SK-N-SH (cell line): ENCODE measurements at regions not wholly inside any gene's neighbourhood (a gene's known extent, or its start where the extent isn't known, plus 50 kb on each side); places are given as distances from the start of the nearest gene placed in this dataset.

Source experiments
- CTCF ChIA-PET: fragments of 300-600, 350-600 bp; formaldehyde crosslinking; extraction: SDS; loops from one replicate; lab custom pipeline; 2021; lab: Yijun Ruan, JAX
- POLR2A ChIA-PET: fragments of 350-600 bp; sonication (Branson Sonifier 250); formaldehyde crosslinking; extraction: SDS; loops from one replicate; lab custom pipeline; 2020; ENCODE audit warnings: antibody characterized with exemption, inconsistent platforms; lab: Yijun Ruan, JAX
- DNase-seq: peaks from one replicate; pipeline ENCODE4 v3.0.0; 2012
- H2AFZ ChIP-seq: fragments of 200-600 bp; sonication (generic); 2 replicates; pipeline ENCODE4 v1.8.1; 2016; ENCODE audit warnings: antibody characterized with exemption, mild to moderate bottlenecking, low read depth
- H3F3A ChIP-seq: fragments of 200-600 bp; sonication (generic); replicated peaks from 2 replicates; pipeline ENCODE3; 2016; ENCODE audit warnings: antibody characterized with exemption, mild to moderate bottlenecking; ENCODE audit not compliant: insufficient read depth
- H3K27ac ChIP-seq, 2 experiments: fragments of 200-500 bp in 1 of 2; fragments of 200-600 bp in 1 of 2; sonication (Bioruptor generic) in 1 of 2; sonication (generic), shearing (Covaris generic) in 1 of 2; 2 replicates each; pipeline versions ENCODE4 v1.5.1 to v1.6.1; 2014 to 2016; ENCODE audit warnings: low read depth in 2 of 2, inconsistent platforms in 1 of 2, low read length in 1 of 2, mild to moderate bottlenecking in 1 of 2, mixed read lengths in 1 of 2
- H3K27me3 ChIP-seq: fragments of 200-600 bp; sonication (generic), shearing (Covaris generic); 2 replicates; pipeline ENCODE4 v1.6.1; 2016; ENCODE audit warnings: mixed run types; ENCODE audit not compliant: insufficient read depth
- H3K36me3 ChIP-seq, 2 experiments: fragments of 200-500 bp in 1 of 2; fragments of 200-600 bp in 1 of 2; sonication (Bioruptor generic) in 1 of 2; sonication (generic) in 1 of 2; replicated peaks in 1 of 2; 2 replicates each; pipeline versions ENCODE3 to v1.5.1; 2014 to 2016; ENCODE audit warnings: low read length in 1 of 2, mild to moderate bottlenecking in 1 of 2; ENCODE audit not compliant: insufficient read depth in 2 of 2, control insufficient read depth in 1 of 2
- H3K4me1 ChIP-seq, 2 experiments: fragments of 200-500 bp in 1 of 2; fragments of 200-600 bp in 1 of 2; sonication (Bioruptor generic) in 1 of 2; sonication (generic), shearing (Covaris generic) in 1 of 2; 2 replicates each; pipeline versions ENCODE4 v1.5.1 to v1.6.1; 2014 to 2016; ENCODE audit warnings: low read depth in 1 of 2, low read length in 1 of 2, mixed run types in 1 of 2; ENCODE audit not compliant: insufficient read depth in 2 of 2, control insufficient read depth in 1 of 2
- H3K4me2 ChIP-seq: fragments of 200-600 bp; sonication (generic), shearing (Covaris generic); 2 replicates; pipeline ENCODE4 v1.6.1; 2017; ENCODE audit warnings: mixed run types
- H3K4me3 ChIP-seq, 2 experiments: fragments of 200-500 bp in 1 of 2; fragments of 200-600 bp in 1 of 2; sonication (Bioruptor generic) in 1 of 2; sonication (generic), shearing (Covaris generic) in 1 of 2; 2 replicates each; pipeline versions ENCODE4 v1.5.1 to v1.8.1; 2014 to 2016; ENCODE audit warnings: low read depth in 2 of 2, inconsistent platforms in 1 of 2, low read length in 1 of 2, mild to moderate bottlenecking in 1 of 2, mixed read lengths in 1 of 2, moderate library complexity in 1 of 2
- H3K79me2 ChIP-seq: fragments of 200-600 bp; sonication (generic); 2 replicates; pipeline ENCODE4 v1.8.1; 2017; ENCODE audit warnings: mild to moderate bottlenecking; ENCODE audit not compliant: insufficient read depth
- H3K9ac ChIP-seq: fragments of 200-600 bp; sonication (generic); 2 replicates; pipeline ENCODE4 v1.6.1; 2017; ENCODE audit warnings: mixed run types
- H3K9me2 ChIP-seq: fragments of 200-600 bp; sonication (generic); 2 replicates; pipeline ENCODE4 v1.6.1; 2017; ENCODE audit warnings: mixed run types
- H3K9me3 ChIP-seq: fragments of 200-600 bp; sonication (generic); 2 replicates; pipeline ENCODE4 v1.6.1; 2017; ENCODE audit warnings: mixed run types, mild to moderate bottlenecking, moderate library complexity
- H4K20me1 ChIP-seq: fragments of 200-600 bp; sonication (generic); 2 replicates; pipeline ENCODE4 v1.6.1; 2017; ENCODE audit warnings: mild to moderate bottlenecking, mixed run types; ENCODE audit not compliant: insufficient read depth
- CHD2 ChIP-seq: fragments of 150-350 bp; IDR thresholded peaks from 2 replicates; pipeline ENCODE4 v1.6.1; 2018; ENCODE audit warnings: low read length; ENCODE audit not compliant: partially characterized antibody
- ELF1 ChIP-seq: IDR thresholded peaks from 2 replicates; pipeline ENCODE4 v1.4.0; 2012
- GABPA ChIP-seq: IDR thresholded peaks from 2 replicates; pipeline ENCODE4 v1.4.0; 2012; ENCODE audit warnings: low read depth, mild to moderate bottlenecking
- MEF2A ChIP-seq: IDR thresholded peaks from 2 replicates; pipeline ENCODE4 v1.4.0; 2012; ENCODE audit warnings: low read depth, borderline replicate concordance
- POLR2AphosphoS5 ChIP-seq: IDR thresholded peaks from 2 replicates; pipeline ENCODE4 v1.6.1; 2012; ENCODE audit warnings: low read depth, low read length
- RAD21 ChIP-seq: IDR thresholded peaks from 2 replicates; pipeline ENCODE4 v1.6.1; 2012; ENCODE audit warnings: mild to moderate bottlenecking, low read length
- RCOR1 ChIP-seq: fragments of 150-350 bp; IDR thresholded peaks from 2 replicates; pipeline ENCODE4 v1.6.1; 2017; ENCODE audit warnings: antibody characterized with exemption, low read length
- SMC3 ChIP-seq: IDR thresholded peaks from 2 replicates; pipeline ENCODE4 v1.6.1; 2012; ENCODE audit warnings: low read depth, low read length, improper control_type of control experiment
- TCF12 ChIP-seq: IDR thresholded peaks from 2 replicates; pipeline ENCODE4 v1.4.0; 2012
- TEAD4 ChIP-seq: IDR thresholded peaks from 2 replicates; pipeline ENCODE4 v1.4.0; 2012; ENCODE audit warnings: mild to moderate bottlenecking, borderline replicate concordance; ENCODE audit not compliant: insufficient read depth
- YY1 ChIP-seq: IDR thresholded peaks from 2 replicates; pipeline ENCODE4 v1.4.0; 2012; ENCODE audit warnings: low read depth, mild to moderate bottlenecking
- ZBTB33 ChIP-seq: IDR thresholded peaks from 2 replicates; pipeline ENCODE4 v1.4.0; 2012; ENCODE audit warnings: low read depth, borderline replicate concordance
- WGBS: methylation state at CpG from one replicate; pipeline ENCODE4 v1.1.6; 2017; ENCODE audit warnings: low lambda C conversion rate; 5-methylcytosine and 5-hydroxymethylcytosine counted together

GRCh38 chr20:42020316-42020715 is 402.1 kb upstream of the CHD6 start:
- H4K20me1 ChIP-seq, result no peaks in the 10 kb centered on the region
- POLR2A ChIA-PET, result no interaction called here
- no peaks in the 10 kb centered on the region for H3K36me3 ChIP-seq
- no peaks in the 10 kb centered on the region for H3K27me3 ChIP-seq
- no peaks in the 10 kb centered on the region for H3K9me2 ChIP-seq
- CTCF ChIA-PET, result interaction anchor here (1.9 to 2.5 kb wide), 2 partner anchors 17 to 282 kb away, joined by 4 to 12 read pairs; no protein-coding TSS in a partner anchor
- H3F3A ChIP-seq, result no peaks in the 10 kb centered on the region
- H2AFZ ChIP-seq, result no peak overlapping the region
- H3K4me1 ChIP-seq, result no peaks in the 10 kb centered on the region
- H3K9ac ChIP-seq, result no peak overlapping the region
- H3K27ac ChIP-seq, result no peak overlapping the region
- 17% methylated on average over 4 of the region's 4 CpGs for WGBS
- TF ChIP-seq GABPA (no peak), SMC3 (no peak), YY1 (no peak), CHD2 (no peak), POLR2AphosphoS5 (no peak)
- TF ChIP-seq, all 33 proteins: peak for 0
- Histone ChIP-seq H3K79me2 (no peaks in the 10 kb centered on the region), H3K4me2 (no peak overlapping the region), H3K9me3 (no peaks in the 10 kb centered on the region), H3K4me3 (no peak overlapping the region)
- no peak for DNase-seq

GRCh38 chr20:42018979-42019378 is 400.8 kb upstream of the CHD6 start:
- Histone ChIP-seq H4K20me1 (no peaks in the 10 kb centered on the region), H3K9me2 (no peaks in the 10 kb centered on the region), H3F3A (no peaks in the 10 kb centered on the region), H3K9me3 (no peaks in the 10 kb centered on the region), H3K79me2 (no peaks in the 10 kb centered on the region), H3K4me2 (no peak overlapping the region), H3K4me3 (no peak overlapping the region), H3K27ac (no peak overlapping the region), H3K9ac (no peak overlapping the region), H3K27me3 (no peaks in the 10 kb centered on the region), H3K4me1 (no peaks in the 10 kb centered on the region), H2AFZ (no peak overlapping the region), H3K36me3 (no peaks in the 10 kb centered on the region)
- POLR2A ChIA-PET, result no interaction called here
- TF ChIP-seq RAD21 (peak; percentile 24; the same call in 1 of the 2 replicates), MEF2A (no peak)
- CTCF ChIA-PET, result interaction anchor here (0.5 to 2.5 kb wide), 5 partner anchors 18 to 1187 kb away, joined by 3 to 12 read pairs (median 4); no protein-coding TSS in a partner anchor
- DNase-seq, result no peak

- H3F3A ChIP-seq, result no peaks in the 10 kb centered on the region
- H3K4me2 ChIP-seq, result no peak overlapping the region
- no peak for TF ChIP-seq RCOR1
- TF ChIP-seq ELF1, result no peak
- no peak for TF ChIP-seq TEAD4
- TF ChIP-seq ZBTB33, result no peak
- TF ChIP-seq SMC3, result no peak
- no peak for TF ChIP-seq TCF12
- H3K27ac ChIP-seq, result no peak overlapping the region
- no peaks in the 10 kb centered on the region for H4K20me1 ChIP-seq
- no peaks in the 10 kb centered on the region; the same call in 1 of the 2 replicates for H3K9me2 ChIP-seq
- ChIA-PET CTCF (no interaction called here), POLR2A (no interaction called here)
- H3K4me1 ChIP-seq, result no peaks in the 10 kb centered on the region
- no peaks in the 10 kb centered on the region for H3K27me3 ChIP-seq
- 20% methylated on average over 2 of the region's 3 CpGs for WGBS
- no peak for DNase-seq
- H3K36me3 ChIP-seq, result no peaks in the 10 kb centered on the region
- no peaks in the 10 kb centered on the region for H3K79me2 ChIP-seq
- no peak overlapping the region for H3K9ac ChIP-seq
- no peak overlapping the region for H3K4me3 ChIP-seq
- no peak overlapping the region for H2AFZ ChIP-seq
- H3K9me3 ChIP-seq, result no peaks in the 10 kb centered on the region
Measured at GRCh38 chr20:42010090-42010489, 391.9 kb upstream of the CHD6 start.
